Activated CD4-positive, alpha-beta T cell treated with anti-CD3 and anti-CD28 coated beads for 24 hours (primary cell): ENCODE measurements at regions not wholly inside any gene's neighbourhood (a gene's known extent, or its start where the extent isn't known, plus 50 kb on each side); places are given as distances from the start of the nearest gene placed in this dataset.
"Not testable (repeated sequence)": the region's sequence is repeated elsewhere in the genome, so short reads cannot be mapped to it uniquely, and the experiment has no call there.

Experiments
- DNase-seq, 2 donors: peaks; one replicate each; pipeline ENCODE4 v3.0.0-alpha.2; 2020; ENCODE audit warnings: low read depth in 2 of 2

DNA sequence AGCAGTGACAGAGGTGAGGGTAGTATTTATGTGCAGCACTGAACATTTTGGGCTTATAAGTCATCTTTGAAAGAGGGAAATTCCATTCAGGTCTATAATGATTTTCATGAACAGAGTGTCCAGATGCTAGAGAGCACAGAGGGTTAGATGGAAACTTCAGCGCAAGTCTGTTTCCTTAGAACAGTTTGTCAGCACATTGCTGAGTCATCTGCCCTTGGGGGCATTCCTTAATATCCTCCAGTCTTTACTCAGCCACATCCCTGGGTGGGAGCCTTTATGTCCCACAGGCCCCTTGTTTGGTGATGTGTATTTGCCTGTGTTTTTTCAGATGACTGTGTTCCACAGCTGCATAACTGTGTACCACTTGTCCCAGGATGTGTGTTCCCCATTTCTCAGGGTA lies 138.5 kb upstream of the S1PR3 start:
- DNase-seq = no peak

DNA sequence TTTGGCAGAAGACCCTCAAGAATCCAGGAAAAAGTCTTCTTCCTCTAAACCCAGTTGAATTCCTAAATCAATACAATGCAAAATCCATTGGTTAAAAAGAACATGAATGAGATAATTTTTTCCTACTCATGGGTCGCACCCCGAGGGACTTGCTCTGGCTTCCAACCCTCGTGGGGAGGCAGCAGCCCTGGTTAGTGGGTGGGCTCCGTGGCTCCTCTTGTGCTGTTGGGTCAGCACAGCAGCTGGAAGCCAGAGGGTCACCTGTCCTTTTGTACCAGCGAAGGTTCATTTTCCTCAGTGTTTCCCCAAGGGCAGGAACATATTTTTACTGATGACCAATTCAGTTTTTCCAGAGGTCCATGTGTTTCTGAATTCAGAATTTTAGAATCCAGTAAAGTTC lies 120.6 kb upstream of the S1PR3 start:
- DNase-seq = no peak

DNA sequence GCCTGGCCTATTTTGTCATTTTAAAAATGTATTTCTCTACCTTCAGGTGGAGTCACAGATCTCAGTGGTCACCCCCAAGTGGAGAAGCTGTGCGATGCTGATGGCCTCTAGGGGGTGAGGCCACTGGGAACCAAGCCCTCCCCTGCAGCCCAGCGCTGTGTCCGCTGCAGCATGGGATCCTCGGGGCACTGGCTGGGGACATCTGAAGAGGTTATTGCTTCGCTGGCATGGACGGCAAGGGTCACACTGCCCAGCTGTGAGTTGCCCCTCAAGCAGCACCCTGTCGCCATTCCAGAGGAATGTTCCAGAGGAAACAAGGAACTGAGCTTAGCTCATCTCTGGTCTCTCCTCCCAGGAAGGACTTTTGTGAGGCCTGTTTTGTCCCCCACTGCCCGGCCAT lies 119.6 kb upstream of the S1PR3 start:
- no peak for DNase-seq

DNA sequence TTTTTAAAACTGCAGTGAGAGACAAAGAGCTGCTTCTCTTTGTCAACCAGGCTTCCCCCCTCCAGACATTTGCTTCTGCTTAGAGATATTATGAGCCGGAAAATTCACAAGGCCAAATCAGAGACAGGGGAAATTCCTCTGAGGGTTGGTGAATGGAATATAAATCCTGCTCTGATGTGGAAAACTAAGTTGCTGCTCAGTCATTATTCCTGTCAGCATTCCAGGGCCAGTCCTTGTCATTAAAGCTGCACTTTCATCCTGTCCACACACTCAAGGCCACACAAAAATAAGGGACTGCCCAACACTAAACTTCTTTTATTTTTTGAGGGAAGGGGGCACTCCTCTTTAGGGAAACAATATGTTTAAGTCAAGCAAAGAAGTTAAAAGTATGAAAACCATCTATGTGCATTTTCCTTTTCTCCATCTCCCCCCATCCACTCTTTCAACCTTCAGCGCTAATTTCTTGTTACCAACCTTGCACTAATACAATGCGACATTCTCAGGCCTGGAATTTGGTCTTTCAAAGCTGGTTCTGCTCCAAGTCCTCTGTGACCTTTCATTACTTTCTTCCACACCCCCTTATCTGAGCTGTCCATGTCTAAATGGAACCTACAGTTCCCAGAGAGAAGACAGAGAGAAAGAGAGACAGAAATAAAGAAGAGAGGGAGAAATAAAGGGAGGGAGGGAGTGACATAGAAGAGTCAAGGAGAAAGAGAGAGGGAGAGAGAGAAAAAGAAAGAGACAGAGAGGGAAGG lies 118.9 kb upstream of the S1PR3 start:
- DNase-seq = no peak

DNA sequence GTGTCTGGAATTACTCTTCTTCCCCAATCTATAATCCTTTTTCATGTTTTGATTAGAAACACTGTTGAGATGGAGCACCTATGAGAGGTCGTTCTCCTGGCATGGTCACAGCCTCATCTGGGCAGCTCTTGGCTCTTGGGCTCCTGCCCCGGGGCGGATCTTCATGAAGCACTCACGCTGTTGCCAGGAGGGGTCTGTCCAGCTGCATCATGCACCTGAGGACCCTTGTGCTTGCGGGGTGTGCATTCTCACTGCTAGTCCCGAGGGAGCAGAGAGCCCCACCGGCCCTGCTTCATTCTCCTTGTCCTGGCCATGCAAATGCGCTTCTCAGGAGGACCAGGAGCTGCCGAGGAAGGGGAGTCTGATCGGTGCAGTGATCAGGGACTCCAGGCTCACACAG lies 117.6 kb upstream of the S1PR3 start:
- no peak for DNase-seq

DNA sequence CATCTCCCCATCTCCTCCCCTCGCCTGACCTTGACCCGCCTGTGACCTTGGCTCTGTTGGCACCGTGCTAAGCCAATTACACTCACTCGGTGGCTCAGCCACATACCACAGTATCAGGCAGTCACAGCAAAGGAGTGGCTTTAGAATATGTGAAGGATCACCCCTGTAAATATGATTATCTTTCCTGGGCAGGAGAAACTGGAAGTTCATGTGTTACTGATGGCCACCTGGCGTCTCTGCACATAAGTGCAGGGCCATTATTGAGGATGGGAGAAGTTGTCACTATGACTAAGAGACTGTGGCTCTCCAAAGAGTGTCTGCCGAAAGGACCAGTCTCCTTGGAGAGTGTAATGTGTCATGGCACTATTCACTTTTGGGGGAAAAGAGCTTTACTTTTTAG lies 116.9 kb upstream of the S1PR3 start:
- DNase-seq = no peak

DNA sequence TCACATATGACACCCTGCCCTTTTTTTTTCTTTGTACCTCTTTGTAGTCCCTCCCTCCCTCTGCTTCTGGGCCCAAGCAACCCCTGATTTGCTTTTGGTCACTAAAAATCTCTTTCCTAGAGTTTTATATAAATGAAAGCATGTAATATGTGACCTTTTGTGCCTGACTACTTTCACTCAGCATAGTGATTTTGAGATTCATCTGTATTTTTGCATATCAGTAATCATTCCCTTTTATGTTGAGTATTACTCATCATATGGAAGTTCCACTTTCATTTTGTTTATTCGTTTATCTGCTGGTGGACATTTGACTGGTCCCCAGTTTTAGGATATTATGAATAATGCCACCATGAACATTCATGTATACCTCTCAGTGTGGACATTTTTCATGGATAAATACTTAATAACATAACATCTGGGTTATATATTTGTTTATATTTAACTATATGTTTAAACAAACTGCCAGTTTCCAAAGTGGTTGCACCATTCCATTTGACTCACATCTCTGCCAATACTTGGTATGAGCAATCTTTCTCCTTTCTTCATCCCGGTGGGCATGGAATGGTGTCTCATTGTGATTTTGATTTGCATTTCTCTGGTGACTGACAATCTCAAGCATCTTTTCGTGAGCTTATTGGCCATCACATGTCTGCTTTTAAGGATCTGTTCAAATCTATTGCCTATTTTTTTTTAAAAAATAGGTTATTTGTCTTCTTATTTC lies 115.7 kb upstream of the S1PR3 start:
- DNase-seq = no peak

DNA sequence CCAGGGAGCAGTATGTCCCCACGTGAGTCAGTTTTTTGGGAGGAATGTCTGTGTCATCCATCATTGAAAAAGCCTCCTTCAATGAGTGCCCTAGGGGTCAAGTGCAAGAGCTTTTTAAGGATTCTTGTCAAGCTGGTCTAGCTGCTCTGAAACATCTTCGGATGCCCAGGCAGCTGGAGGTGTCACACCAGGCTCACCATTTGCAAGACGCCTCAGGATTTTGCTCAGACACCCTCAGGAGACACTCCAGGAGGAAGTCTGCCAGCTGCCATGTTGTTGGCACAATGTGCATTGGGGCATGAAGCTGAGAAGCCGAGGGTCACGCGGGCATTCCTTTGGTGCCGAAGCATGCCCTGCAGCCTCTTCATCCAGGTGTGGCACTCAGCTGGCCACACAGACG lies 111.1 kb upstream of the S1PR3 start:
- no peak for DNase-seq

GRCh38 chr9:88884291-88884690 lies 107.0 kb upstream of the S1PR3 start:
- DNase-seq = not testable (repeated sequence)

DNA sequence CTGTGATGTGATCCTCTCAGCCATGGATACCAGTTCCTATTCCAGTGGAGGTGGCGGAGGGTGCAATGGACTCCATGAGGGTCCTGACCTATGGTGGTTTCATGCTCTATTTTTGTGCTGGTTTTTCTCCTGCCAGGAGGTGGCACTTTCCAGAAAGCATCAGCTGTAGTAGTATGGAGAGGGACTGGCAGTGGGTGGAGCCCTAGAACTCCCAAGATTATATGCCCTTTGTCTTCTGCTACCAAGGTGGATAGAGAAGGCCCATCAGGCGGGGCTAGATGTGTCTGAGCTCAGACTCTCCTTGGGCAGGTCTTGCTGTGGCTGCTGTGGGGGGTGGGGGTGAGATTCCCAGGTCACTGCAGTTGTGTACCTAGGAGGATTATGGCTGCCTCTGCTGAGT lies 104.5 kb upstream of the S1PR3 start:
- DNase-seq = not testable (repeated sequence)

GRCh38 chr9:88889386-88889785 lies 101.9 kb upstream of the S1PR3 start:
- DNase-seq = no peak

DNA sequence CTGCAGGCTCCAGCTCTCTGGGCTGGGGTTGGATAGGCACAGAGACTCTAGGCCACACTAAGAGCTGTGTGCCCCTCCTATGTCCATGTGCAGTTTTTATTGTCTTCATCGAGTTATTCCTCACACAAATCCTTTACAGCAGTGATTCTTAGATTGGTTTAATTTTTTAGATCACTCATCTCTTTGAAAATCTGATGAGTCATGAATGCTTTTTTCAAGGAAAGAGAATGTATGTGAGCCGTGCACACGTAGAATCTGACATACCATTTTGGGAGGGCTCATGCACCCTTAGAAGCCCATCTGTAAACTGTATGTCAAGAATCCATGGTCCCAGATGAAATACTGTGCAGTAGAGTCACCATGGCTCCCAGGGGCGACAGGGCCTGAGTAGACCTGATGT lies 100.7 kb upstream of the S1PR3 start:
- DNase-seq = no peak

GRCh38 chr9:88891040-88891439 lies 100.2 kb upstream of the S1PR3 start:
- DNase-seq = no peak

DNA sequence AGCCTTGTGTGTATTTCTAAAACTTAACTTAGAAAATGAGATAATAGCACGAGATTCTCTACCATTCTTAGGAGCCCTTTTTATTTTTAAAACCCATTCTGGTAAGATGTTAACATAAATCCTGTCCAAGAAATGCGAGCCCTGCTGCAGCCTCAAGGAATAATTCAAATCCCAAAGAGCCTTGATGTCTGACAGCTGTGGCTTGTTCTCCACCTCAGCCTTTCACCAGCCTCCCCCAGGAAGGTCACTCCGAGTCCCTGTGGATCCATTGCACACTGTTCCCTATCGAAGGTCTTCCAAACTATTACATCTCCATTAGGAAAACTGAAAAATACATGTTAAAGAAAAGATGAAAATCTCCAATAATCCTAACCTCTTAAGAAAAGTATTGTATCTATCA lies 98.5 kb upstream of the S1PR3 start:
- DNase-seq = no peak

DNA sequence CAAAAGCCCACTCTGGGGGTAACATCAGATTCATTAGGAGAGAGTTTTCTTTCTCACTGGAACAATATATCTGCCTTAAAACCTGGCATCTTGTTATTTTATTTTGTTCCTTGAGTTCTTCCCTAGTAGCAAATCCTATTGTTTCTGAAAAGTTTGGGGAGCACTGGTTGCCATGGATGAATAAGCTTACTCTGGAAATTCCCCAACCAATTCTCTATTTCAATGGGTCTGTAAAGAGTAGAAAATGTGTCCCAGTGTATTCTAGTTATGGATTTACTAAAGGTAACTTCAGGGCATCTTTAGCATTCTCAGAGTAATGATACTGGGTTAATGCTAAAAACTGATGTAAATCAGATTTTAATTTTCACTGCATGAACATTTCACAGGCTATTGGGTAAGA lies 94.2 kb upstream of the S1PR3 start:
- no peak for DNase-seq

GRCh38 chr9:88898039-88898720 lies 93.1 kb upstream of the S1PR3 start:
- DNase-seq = no peak

DNA sequence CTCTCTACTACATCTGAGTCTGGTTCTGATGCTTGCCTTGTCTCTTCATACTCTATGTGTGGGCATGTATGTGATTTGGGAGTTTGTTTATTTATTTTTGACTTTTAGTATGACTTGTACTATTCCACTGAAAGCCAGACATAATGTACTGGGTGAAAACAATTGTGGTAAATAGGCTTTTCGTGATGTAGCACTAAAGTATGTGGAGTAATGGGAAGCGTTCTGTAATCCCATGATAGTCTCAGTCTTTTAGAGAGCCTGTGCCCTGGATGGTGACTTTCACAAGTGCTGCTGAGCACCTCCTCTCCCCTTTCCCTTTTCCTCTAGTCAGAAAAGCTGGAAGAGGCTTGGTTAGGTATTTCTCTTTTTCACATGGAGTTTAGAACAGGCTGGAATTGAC lies 85.8 kb upstream of the S1PR3 start:
- DNase-seq = no peak

- no peak for DNase-seq
Observed at GRCh38 chr9:88915916-88916315, 75.4 kb upstream of the S1PR3 start.

DNA sequence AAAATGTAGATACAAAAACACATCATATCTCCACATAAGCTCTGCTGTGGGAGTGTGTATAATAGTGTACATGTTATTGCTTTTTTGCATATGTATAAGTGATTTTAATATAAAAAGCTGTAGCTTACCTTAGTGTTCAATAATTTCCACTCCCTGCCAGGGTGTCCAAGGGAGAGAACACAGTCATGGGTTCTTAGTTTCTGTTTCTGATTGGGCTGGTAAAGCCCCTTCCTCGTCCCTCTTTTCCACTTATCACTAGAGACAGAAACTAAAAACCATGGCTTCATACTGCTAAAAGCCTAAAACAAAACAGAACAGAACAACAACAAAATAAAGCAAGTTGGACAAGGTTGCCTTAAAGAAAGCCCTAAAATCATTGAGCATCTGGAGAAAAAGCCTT lies 74.4 kb upstream of the S1PR3 start:
- no peak for DNase-seq

DNA sequence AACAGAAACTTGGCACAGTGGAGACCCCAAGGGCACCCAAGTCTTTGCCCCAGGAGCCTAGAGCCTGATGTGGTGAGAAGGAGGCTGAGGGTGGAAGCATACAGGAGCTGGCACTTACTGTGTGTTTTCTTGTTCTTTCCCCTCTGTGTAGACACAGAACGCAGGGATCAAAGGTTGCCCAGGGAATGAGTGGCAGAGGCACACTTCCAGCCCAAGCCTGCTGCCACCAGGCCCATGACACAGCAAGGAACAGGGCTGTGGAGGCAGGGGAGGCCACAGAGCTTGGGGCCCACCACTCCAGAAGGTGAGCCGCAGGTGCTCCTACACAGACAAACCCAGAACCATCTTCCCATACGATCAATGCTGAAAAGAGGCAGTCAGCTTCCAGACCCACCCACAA lies 73.9 kb upstream of the S1PR3 start:
- DNase-seq = no peak

GRCh38 chr9:88918537-88918936 lies 72.7 kb upstream of the S1PR3 start:
- not testable (repeated sequence) for DNase-seq

DNA sequence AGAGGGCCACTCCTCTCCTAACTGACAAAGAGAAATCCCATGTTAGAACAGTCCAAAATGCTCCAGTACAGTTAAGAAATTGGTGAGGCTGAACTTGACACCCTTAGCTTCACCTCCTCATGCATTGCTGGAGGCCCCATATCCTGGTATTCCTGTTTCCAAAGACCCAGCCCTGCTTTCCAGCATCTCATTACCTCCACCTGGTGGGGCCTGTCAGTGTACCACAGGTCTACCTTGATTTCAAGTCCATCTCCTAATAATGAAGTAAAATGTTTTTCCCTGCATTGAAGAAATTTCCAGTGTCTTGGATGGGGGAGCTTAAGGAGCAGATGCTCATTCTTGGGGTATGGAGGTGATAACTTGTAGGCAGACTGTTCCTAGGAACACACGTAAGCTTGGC lies 70.6 kb upstream of the S1PR3 start:
- no peak for DNase-seq

DNA sequence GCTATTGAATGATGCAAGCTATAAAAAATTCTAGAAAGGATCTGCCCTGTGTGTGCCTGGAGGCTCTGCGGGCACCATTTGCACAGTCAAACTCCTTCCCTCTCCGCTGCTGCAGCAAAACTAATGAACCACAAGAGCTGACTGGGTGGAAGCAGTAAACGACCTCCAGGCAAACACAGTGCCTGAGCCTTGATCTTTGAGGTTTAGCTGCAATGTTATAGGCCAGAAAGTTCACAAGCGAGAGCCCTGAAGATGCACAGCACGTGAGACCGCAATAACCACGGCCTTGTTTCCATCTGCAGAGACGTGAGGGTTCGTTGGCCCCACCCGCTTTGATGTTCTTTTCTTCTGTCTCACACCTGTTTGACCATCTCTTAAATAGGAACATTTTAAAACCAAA lies 69.2 kb upstream of the S1PR3 start:
- peak in 1 of 2 donors; percentile 36 for DNase-seq
